Ovary (tissue), 3 donors: ENCODE measurements at regions not wholly inside any gene's neighbourhood (a gene's known extent, or its start where the extent isn't known, plus 50 kb on each side); places are given as distances from the start of the nearest gene placed in this dataset.

Experiments
- CTCF ChIP-seq, 3 donors: fragments of 450-650 bp in 2 of 3; fragments of 200-600 bp in 1 of 3; IDR thresholded peaks; one replicate each; pipeline versions ENCODE4 v1.5.1 to v1.8.0; 2016 to 2022; ENCODE audit warnings: antibody characterized with exemption in 3 of 3, mild to moderate bottlenecking in 1 of 3
- POLR2A ChIP-seq: fragments of 450-650 bp; IDR thresholded peaks from one replicate; pipeline ENCODE4 v1.6.1; 2017; ENCODE audit warnings: antibody characterized with exemption, mild to moderate bottlenecking, moderate library complexity
- donor health status: DM: no; HTN: no; CAD: no.

- no peak for TF ChIP-seq CTCF (IDR thresholded peaks at IDR 0.05)
- TF ChIP-seq POLR2A: no peak
Observed at GRCh38 chrX:106479920-106480319, 131.9 kb upstream of the RADX start.
